ENCODE measurements at regions not wholly inside any gene's neighbourhood (a gene's known extent, or its start where the extent isn't known, plus 50 kb on each side); places are given as distances from the start of the nearest gene placed in this dataset.

DNA sequence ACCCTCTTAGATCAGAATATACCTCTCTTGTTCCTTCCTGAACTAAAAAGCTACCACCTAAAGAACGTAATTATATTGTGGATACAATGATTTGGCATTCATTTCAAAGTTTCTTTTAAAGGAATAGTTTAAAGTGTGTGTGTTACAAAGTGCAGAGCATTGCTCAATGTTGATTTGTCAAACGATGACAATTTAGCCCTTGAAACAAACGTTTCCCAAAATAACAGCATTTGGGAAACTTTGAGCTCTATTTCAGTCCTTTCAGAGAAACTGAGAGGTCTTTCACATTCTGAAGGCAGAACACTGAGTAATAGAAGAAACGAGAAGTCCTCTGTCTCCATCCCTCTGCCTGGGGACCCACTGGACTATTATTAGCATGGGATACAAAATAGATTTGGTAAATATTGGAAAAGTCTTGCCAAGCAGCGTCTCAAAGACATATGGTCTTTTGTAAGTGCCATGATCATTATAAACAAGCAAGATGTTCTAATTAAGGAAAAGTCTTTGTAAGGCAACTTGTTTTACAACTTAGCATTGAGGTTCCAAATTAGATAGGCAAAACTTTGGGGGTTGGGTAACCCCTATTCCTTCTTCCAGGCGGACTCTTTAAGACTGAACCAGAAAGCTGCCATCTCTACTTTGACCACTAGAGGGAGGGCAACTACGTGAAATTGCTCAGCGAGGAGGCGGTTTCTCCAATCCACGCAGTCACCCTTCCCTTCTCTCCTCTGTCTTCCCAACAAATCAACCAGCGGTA lies 208.8 kb downstream of the RNF144B start:
- TF ChIP-seq TAF1 (IDR thresholded peaks at IDR 0.05; ENCODE audit: low read depth) (no peak), RAD21 (IDR thresholded peaks at IDR 0.05; ENCODE audit: low read depth) (peak; percentile 90)

DNA sequence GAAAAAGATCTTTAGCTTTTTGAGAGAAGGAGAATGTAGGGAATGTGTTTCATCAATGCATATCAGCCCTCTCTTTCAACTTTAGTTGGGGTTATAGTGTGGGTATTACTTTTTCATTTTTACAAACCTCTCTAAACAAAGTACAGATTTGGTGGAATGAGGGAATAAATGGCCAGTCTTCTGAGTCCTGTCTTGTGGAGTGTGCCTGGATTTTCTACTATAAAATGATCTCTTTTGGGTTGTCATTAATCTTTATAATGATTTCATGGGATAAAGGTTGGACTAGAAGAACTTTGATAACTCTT lies 209.3 kb downstream of the RNF144B start:
- TF ChIP-seq FOXM1 (IDR thresholded peaks at IDR 0.05; ENCODE audit: borderline replicate concordance, low read depth) (no peak), RAD21 (IDR thresholded peaks at IDR 0.05; ENCODE audit: low read depth) (no peak), NFIC (IDR thresholded peaks at IDR 0.05) (no peak), ZBTB7A (IDR thresholded peaks at IDR 0.05; ENCODE audit: low read depth) (no peak), TEAD4 (IDR thresholded peaks at IDR 0.05) (no peak), CREB1 (IDR thresholded peaks at IDR 0.05; ENCODE audit: low read depth) (no peak)
- TF ChIP-seq, protein P1, sequence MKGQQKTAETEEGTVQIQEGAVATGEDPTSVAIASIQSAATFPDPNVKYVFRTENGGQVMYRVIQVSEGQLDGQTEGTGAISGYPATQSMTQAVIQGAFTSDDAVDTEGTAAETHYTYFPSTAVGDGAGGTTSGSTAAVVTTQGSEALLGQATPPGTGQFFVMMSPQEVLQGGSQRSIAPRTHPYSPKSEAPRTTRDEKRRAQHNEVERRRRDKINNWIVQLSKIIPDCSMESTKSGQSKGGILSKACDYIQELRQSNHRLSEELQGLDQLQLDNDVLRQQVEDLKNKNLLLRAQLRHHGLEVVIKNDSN (IDR thresholded peaks at IDR 0.05), result no peak

DNA sequence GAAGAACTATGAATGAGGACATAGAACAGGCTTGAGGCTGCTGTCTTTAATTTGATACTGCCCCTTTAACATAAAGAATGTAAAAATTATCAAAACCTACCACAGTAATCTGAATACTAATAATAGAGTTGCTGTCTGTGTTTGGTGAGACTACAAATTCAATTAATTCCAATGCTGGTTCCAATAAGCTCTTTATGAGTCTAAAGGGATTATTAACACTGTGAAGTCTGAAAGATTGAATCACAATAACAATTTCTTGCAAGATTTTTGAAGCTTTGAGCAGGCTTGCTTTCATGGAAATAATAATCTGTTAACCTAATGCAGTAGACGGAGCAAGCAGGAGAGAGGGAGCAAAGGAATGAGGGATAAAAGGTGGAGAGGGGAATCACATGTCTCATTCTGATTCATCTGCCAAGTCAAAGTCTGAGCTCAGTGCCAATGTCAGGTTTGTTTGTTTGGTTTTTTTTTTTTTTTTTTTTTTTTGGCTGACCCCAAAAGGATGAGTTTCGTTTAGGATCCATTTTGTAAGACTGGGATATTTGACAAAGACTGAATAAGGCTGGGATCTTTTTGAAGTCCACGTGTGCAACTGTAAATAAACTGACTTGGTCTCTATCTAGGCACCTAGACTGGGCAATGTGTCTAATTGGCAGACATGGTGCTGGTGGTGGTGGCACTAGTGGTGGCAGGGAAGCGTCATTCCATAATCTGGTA lies 211.6 kb downstream of the RNF144B start:
- no peak for TF ChIP-seq EGR1 (IDR thresholded peaks at IDR 0.05)
- no peak for TF ChIP-seq FOXM1 (IDR thresholded peaks at IDR 0.05; ENCODE audit: borderline replicate concordance, low read depth)
- no peak for TF ChIP-seq ZBTB7A (IDR thresholded peaks at IDR 0.05; ENCODE audit: low read depth)
- TF ChIP-seq TAF1 (IDR thresholded peaks at IDR 0.05; ENCODE audit: low read depth), result no peak
- TF ChIP-seq CEBPB (IDR thresholded peaks at IDR 0.05), result no peak

DNA sequence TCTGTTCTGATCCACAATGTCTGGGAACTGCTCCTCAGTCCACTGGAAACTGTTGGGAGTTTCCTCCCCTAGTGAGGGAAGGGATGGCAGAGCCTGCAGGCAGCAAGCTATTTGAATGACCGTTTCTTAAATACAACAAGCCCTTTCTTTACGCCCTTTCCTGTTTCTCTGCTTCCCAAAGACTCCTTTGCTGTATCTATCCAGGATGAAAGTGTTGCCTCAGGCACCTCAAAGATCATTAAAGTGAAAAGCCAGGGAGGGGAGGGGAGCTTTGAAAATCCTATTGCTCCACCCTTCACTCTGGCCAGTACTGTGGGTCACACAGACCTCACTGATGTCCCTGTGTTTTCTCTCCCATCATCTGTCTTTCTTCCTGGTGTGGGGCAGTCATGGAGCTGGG lies 213.1 kb downstream of the RNF144B start:
- TF ChIP-seq, protein P2, sequence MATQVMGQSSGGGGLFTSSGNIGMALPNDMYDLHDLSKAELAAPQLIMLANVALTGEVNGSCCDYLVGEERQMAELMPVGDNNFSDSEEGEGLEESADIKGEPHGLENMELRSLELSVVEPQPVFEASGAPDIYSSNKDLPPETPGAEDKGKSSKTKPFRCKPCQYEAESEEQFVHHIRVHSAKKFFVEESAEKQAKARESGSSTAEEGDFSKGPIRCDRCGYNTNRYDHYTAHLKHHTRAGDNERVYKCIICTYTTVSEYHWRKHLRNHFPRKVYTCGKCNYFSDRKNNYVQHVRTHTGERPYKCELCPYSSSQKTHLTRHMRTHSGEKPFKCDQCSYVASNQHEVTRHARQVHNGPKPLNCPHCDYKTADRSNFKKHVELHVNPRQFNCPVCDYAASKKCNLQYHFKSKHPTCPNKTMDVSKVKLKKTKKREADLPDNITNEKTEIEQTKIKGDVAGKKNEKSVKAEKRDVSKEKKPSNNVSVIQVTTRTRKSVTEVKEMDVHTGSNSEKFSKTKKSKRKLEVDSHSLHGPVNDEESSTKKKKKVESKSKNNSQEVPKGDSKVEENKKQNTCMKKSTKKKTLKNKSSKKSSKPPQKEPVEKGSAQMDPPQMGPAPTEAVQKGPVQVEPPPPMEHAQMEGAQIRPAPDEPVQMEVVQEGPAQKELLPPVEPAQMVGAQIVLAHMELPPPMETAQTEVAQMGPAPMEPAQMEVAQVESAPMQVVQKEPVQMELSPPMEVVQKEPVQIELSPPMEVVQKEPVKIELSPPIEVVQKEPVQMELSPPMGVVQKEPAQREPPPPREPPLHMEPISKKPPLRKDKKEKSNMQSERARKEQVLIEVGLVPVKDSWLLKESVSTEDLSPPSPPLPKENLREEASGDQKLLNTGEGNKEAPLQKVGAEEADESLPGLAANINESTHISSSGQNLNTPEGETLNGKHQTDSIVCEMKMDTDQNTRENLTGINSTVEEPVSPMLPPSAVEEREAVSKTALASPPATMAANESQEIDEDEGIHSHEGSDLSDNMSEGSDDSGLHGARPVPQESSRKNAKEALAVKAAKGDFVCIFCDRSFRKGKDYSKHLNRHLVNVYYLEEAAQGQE (IDR thresholded peaks at IDR 0.05; ENCODE audit: low read depth), result no peak
- TF ChIP-seq YY1 (IDR thresholded peaks at IDR 0.05; ENCODE audit: low read depth) (no peak), TCF12 (IDR thresholded peaks at IDR 0.05; ENCODE audit: low read depth) (no peak), CREB1 (IDR thresholded peaks at IDR 0.05; ENCODE audit: low read depth) (no peak), EGR1 (IDR thresholded peaks at IDR 0.05) (no peak), CEBPB (IDR thresholded peaks at IDR 0.05) (no peak), TEAD4 (IDR thresholded peaks at IDR 0.05) (no peak), TAF1 (IDR thresholded peaks at IDR 0.05; ENCODE audit: low read depth) (no peak), EP300 (IDR thresholded peaks at IDR 0.05; ENCODE audit: borderline replicate concordance) (no peak), FOXM1 (IDR thresholded peaks at IDR 0.05; ENCODE audit: borderline replicate concordance, low read depth) (no peak), RAD21 (IDR thresholded peaks at IDR 0.05; ENCODE audit: low read depth) (no peak), ZBTB7A (IDR thresholded peaks at IDR 0.05; ENCODE audit: low read depth) (no peak), NFIC (IDR thresholded peaks at IDR 0.05) (no peak)
- TF ChIP-seq, protein P1 (IDR thresholded peaks at IDR 0.05), result no peak
- TF ChIP-seq, protein P3, sequence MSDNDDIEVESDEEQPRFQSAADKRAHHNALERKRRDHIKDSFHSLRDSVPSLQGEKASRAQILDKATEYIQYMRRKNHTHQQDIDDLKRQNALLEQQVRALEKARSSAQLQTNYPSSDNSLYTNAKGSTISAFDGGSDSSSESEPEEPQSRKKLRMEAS (IDR thresholded peaks at IDR 0.05), result no peak

DNA sequence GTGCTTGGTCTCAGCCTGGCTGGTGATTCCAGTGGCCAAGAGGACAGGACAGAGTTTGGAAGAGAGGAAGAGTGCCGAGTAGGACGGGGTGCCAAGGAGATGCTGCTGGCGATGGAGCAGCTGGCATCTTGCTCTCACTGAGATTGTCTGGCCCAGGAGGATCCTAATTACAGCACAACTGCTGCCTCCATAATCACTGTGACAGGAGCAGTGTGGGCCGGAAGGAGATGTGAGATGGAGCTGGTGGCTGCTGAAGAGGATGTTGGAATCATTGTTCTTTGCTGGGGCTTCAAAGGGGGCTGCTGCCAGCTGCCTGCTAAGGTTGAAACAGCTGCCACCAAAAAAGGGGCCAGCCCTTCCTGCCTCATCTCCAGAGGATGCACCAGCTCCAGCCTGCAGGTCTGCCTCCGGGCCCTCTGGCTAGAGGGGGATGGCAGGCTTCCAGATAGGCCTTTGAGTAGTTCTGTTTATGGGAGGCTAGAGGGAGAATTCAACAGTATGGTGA lies 214.4 kb downstream of the RNF144B start:
- TF ChIP-seq, protein P2 (IDR thresholded peaks at IDR 0.05; ENCODE audit: low read depth), result no peak

DNA sequence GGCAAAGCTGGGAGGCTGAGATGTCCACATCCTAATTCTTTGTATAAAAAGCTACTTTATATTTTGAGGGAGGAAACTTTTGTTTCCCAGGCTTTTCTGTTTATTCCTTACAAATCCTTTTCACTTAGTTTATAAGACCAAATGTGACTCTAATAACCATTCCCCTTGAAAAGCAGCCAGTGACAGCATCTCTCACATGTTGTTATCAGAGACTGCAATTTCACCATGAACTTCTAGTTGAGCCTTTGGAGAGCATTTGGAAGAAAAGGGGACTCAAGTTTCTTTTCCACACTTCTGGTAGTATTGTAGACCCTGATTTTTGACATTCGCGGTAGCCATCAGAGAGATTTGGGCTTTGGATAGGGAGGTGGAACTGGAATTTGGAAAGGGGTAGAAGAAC lies 215.8 kb downstream of the RNF144B start:
- TF ChIP-seq, protein P2 (IDR thresholded peaks at IDR 0.05; ENCODE audit: low read depth), result no peak
- TF ChIP-seq NFIC (IDR thresholded peaks at IDR 0.05) (no peak), TEAD4 (IDR thresholded peaks at IDR 0.05) (no peak), EGR1 (IDR thresholded peaks at IDR 0.05) (no peak), RAD21 (IDR thresholded peaks at IDR 0.05; ENCODE audit: low read depth) (no peak), YY1 (IDR thresholded peaks at IDR 0.05; ENCODE audit: low read depth) (no peak), EP300 (IDR thresholded peaks at IDR 0.05; ENCODE audit: borderline replicate concordance) (no peak)
- TF ChIP-seq, protein P3 (IDR thresholded peaks at IDR 0.05), result no peak
- TF ChIP-seq, protein P1 (IDR thresholded peaks at IDR 0.05), result no peak
